ENCODE measurements at regions not wholly inside any gene's neighbourhood (a gene's known extent, or its start where the extent isn't known, plus 50 kb on each side); places are given as distances from the start of the nearest gene placed in this dataset.

DNA sequence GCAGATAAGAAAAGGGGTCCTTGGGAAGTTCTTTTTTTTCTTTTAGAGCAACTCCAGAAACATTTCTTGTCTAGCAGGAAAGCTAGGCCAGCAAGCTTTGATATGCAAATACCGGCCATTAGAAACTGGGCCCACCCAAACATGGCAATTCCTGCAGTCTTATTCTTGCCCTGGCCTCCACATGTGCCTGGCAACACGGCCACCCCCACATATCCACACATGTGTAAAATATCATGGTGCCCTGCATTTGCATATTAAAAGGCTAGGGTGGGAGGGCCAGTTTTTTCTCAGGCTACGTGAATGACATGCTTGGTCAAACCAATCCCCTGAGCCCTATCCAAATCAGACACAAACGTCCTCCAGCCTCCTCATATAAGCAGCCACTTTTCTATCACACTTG is 171.7 kb upstream of the ZCCHC13 start:
- TF ChIP-seq POLR2A (IDR thresholded peaks at IDR 0.05) = no peak
- TF ChIP-seq, protein P1, sequence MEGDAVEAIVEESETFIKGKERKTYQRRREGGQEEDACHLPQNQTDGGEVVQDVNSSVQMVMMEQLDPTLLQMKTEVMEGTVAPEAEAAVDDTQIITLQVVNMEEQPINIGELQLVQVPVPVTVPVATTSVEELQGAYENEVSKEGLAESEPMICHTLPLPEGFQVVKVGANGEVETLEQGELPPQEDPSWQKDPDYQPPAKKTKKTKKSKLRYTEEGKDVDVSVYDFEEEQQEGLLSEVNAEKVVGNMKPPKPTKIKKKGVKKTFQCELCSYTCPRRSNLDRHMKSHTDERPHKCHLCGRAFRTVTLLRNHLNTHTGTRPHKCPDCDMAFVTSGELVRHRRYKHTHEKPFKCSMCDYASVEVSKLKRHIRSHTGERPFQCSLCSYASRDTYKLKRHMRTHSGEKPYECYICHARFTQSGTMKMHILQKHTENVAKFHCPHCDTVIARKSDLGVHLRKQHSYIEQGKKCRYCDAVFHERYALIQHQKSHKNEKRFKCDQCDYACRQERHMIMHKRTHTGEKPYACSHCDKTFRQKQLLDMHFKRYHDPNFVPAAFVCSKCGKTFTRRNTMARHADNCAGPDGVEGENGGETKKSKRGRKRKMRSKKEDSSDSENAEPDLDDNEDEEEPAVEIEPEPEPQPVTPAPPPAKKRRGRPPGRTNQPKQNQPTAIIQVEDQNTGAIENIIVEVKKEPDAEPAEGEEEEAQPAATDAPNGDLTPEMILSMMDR (IDR thresholded peaks at IDR 0.05) = no peak
- no peak for TF ChIP-seq EP300 (IDR thresholded peaks at IDR 0.05)
